PC-3 (cell line): ENCODE measurements at regions not wholly inside any gene's neighbourhood (a gene's known extent, or its start where the extent isn't known, plus 50 kb on each side); places are given as distances from the start of the nearest gene placed in this dataset.

Source experiments
- ATAC-seq: fragments of 200-7000 bp; cut with Tn5 transposase; 2 replicates; pipeline ENCODE4 v1.9.1; 2020; ENCODE audit warnings: mild to moderate bottlenecking, moderate library complexity
- BruUV-seq: library from RNA; stranded (reverse); fragments of 400-500 nt; replicated peaks from 2 replicates; lab custom pipeline; 2021; lab: Mats Ljungman, UMichigan
- CTCF ChIA-PET: fragments of 300-600 bp; sonication (Branson Sonifier 250); formaldehyde crosslinking; loops from one replicate; lab custom pipeline; 2022; ENCODE audit warnings: antibody characterized with exemption; lab: Charles Lee
- POLR2A ChIA-PET: fragments of 300-600 bp; sonication (Branson Sonifier 250); formaldehyde crosslinking; loops from one replicate; lab custom pipeline; 2022; ENCODE audit warnings: antibody characterized with exemption; ENCODE audit not compliant: unreplicated experiment; lab: Charles Lee
- DNase-seq: peaks from one replicate; pipeline ENCODE4 v3.0.0-alpha.2; 2015
- H2AFZ ChIP-seq: fragments of 300-600 bp; sonication (generic); 2 replicates; pipeline ENCODE4 v1.6.0; 2016; ENCODE audit warnings: antibody characterized with exemption, low read length
- H3F3A ChIP-seq: fragments of 300-600 bp; sonication (generic); one replicate; pipeline ENCODE4 v1.6.0; 2017; ENCODE audit warnings: antibody characterized with exemption, low read length, control low read depth, mild to moderate bottlenecking; ENCODE audit not compliant: unreplicated experiment
- H3K27ac ChIP-seq: fragments of 300-600 bp; sonication (generic); 2 replicates; pipeline ENCODE4 v1.5.1; 2016; ENCODE audit warnings: mild to moderate bottlenecking, low read length
- H3K27me3 ChIP-seq: fragments of 300-600 bp; sonication (generic); 2 replicates; pipeline ENCODE4 v1.6.1; 2016; ENCODE audit warnings: low read length, mixed read lengths
- H3K36me3 ChIP-seq: fragments of 300-600 bp; sonication (generic); 2 replicates; pipeline ENCODE4 v1.6.1; 2016; ENCODE audit warnings: low read depth, mixed run types, low read length, mixed read lengths
- H3K4me1 ChIP-seq: fragments of 300-600 bp; sonication (generic); 2 replicates; pipeline ENCODE4 v1.5.1; 2016; ENCODE audit warnings: low read length; ENCODE audit not compliant: insufficient read depth
- H3K4me2 ChIP-seq: fragments of 300-600 bp; sonication (generic); 2 replicates; pipeline ENCODE4 v1.6.0; 2016; ENCODE audit warnings: low read length
- H3K4me3 ChIP-seq: fragments of 300-600 bp; sonication (generic); 2 replicates; pipeline ENCODE4 v1.5.1; 2016; ENCODE audit warnings: mild to moderate bottlenecking, low read length, mixed read lengths
- H3K79me2 ChIP-seq: fragments of 300-600 bp; sonication (generic); 2 replicates; pipeline ENCODE4 v1.6.1; 2017; ENCODE audit warnings: low read length, mixed read lengths
- H3K9ac ChIP-seq: fragments of 300-600 bp; sonication (generic); 2 replicates; pipeline ENCODE4 v1.6.0; 2016; ENCODE audit warnings: mild to moderate bottlenecking, low read length
- H3K9me2 ChIP-seq: fragments of 300-600 bp; sonication (generic); replicated peaks from 2 replicates; pipeline ENCODE4 v1.6.1; 2016; ENCODE audit warnings: mixed run types, low read length, mixed read lengths
- H3K9me3 ChIP-seq: fragments of 300-600 bp; sonication (generic); 2 replicates; pipeline ENCODE4 v1.6.1; 2016; ENCODE audit warnings: low read length, mixed read lengths
- H4K20me1 ChIP-seq: fragments of 300-600 bp; sonication (generic); 2 replicates; pipeline ENCODE4 v1.6.1; 2016; ENCODE audit warnings: low read length, mixed read lengths
- CTCF ChIP-seq: fragments of 300-600 bp; sonication (generic); conservative IDR thresholded peaks from 2 replicates; pipeline ENCODE4 v1.5.1; 2017; ENCODE audit warnings: antibody characterized with exemption, low read depth, mild to moderate bottlenecking, low read length
- EZH2 ChIP-seq: fragments of 300-600 bp; sonication (generic); IDR thresholded peaks from one replicate; pipeline ENCODE4 v1.6.1; 2017; ENCODE audit warnings: antibody characterized with exemption, mild to moderate bottlenecking, low read length; ENCODE audit not compliant: unreplicated experiment
- EZH2phosphoT487 ChIP-seq: fragments of 300-600 bp; sonication (generic); IDR thresholded peaks from 2 replicates; pipeline ENCODE4 v1.6.1; 2018; ENCODE audit warnings: mild to moderate bottlenecking, antibody characterized with exemption, low read length, borderline replicate concordance
- intact Hi-C: fragments of 100-400 bp; cut with micrococcal nuclease; formaldehyde crosslinking; loops from 2 replicates; pipeline ENCODE4 v1.9.0; 2023

GRCh38 chr9:93896093-93896492 is 59.1 kb downstream of the BARX1 start:
- H3K27me3 ChIP-seq: no peaks in the 10 kb centered on the region
- no peaks in the 10 kb centered on the region for H3F3A ChIP-seq
- intact Hi-C loops: no loop called here
- H3K36me3 ChIP-seq: no peaks in the 10 kb centered on the region
- ATAC-seq: no peak
- ChIA-PET CTCF (no interaction called here), POLR2A (no interaction called here)
- H3K4me3 ChIP-seq: no peak overlapping the region
- DNase-seq: no peak
- H3K9me2 ChIP-seq: no peaks in the 10 kb centered on the region
- BruUV-seq: no TSS peak
- no peaks in the 10 kb centered on the region for H3K4me1 ChIP-seq
- H3K9ac ChIP-seq: no peak overlapping the region
- H3K9me3 ChIP-seq: peaks cover 8% of the 10 kb centered on the region; the same call in 1 of the 2 replicates
- H3K4me2 ChIP-seq: no peak overlapping the region
- no peak overlapping the region for H3K27ac ChIP-seq
- H3K79me2 ChIP-seq: no peaks in the 10 kb centered on the region
- H2AFZ ChIP-seq: no peak overlapping the region
- no peaks in the 10 kb centered on the region for H4K20me1 ChIP-seq
- TF ChIP-seq EZH2: no peak
- no peak for TF ChIP-seq EZH2phosphoT487
- no peak for TF ChIP-seq CTCF

GRCh38 chr9:93895535-93895934 is 59.6 kb downstream of the BARX1 start:
- BruUV-seq: no TSS peak
- no peaks in the 10 kb centered on the region for H3K36me3 ChIP-seq
- H3K27me3 ChIP-seq: no peaks in the 10 kb centered on the region
- TF ChIP-seq EZH2: no peak
- no peak for TF ChIP-seq CTCF
- TF ChIP-seq EZH2phosphoT487: no peak
- H3K4me2 ChIP-seq: no peak overlapping the region
- POLR2A ChIA-PET: no interaction called here
- DNase-seq: no peak
- no peaks in the 10 kb centered on the region for H3K9me2 ChIP-seq
- H3K79me2 ChIP-seq: no peaks in the 10 kb centered on the region
- no peaks in the 10 kb centered on the region for H3F3A ChIP-seq
- H3K27ac ChIP-seq: no peak overlapping the region
- H3K9me3 ChIP-seq: peaks cover 8% of the 10 kb centered on the region; the same call in 1 of the 2 replicates
- no peak for ATAC-seq
- H3K4me3 ChIP-seq: no peak overlapping the region
- CTCF ChIA-PET: no interaction called here
- intact Hi-C loops: no loop called here
- no peak overlapping the region for H2AFZ ChIP-seq
- no peaks in the 10 kb centered on the region for H3K4me1 ChIP-seq
- no peaks in the 10 kb centered on the region for H4K20me1 ChIP-seq
- H3K9ac ChIP-seq: no peak overlapping the region

- H4K20me1 ChIP-seq: no peaks in the 10 kb centered on the region
- H3K27me3 ChIP-seq: no peaks in the 10 kb centered on the region
- no TSS peak for BruUV-seq
- H3K4me2 ChIP-seq: no peak overlapping the region
- DNase-seq: no peak
- peaks cover 8% of the 10 kb centered on the region; the same call in 1 of the 2 replicates for H3K9me3 ChIP-seq
- TF ChIP-seq EZH2phosphoT487: no peak
- no peak for TF ChIP-seq EZH2
- no peak for TF ChIP-seq CTCF
- H3K4me3 ChIP-seq: no peak overlapping the region
- H3K9me2 ChIP-seq: no peaks in the 10 kb centered on the region
- H3K9ac ChIP-seq: no peak overlapping the region
- no peaks in the 10 kb centered on the region for H3K36me3 ChIP-seq
- ATAC-seq: no peak
- H3K27ac ChIP-seq: no peak overlapping the region
- H3K4me1 ChIP-seq: no peaks in the 10 kb centered on the region
- ChIA-PET POLR2A (no interaction called here), CTCF (no interaction called here)
- H2AFZ ChIP-seq: no peak overlapping the region
- H3F3A ChIP-seq: no peaks in the 10 kb centered on the region
- intact Hi-C loops: no loop called here
- H3K79me2 ChIP-seq: no peaks in the 10 kb centered on the region
Measured at GRCh38 chr9:93894691-93895079, 60.5 kb downstream of the BARX1 start.
